ENCODE measurements at regions not wholly inside any gene's neighbourhood (a gene's known extent, or its start where the extent isn't known, plus 50 kb on each side); places are given as distances from the start of the nearest gene placed in this dataset.

DNA sequence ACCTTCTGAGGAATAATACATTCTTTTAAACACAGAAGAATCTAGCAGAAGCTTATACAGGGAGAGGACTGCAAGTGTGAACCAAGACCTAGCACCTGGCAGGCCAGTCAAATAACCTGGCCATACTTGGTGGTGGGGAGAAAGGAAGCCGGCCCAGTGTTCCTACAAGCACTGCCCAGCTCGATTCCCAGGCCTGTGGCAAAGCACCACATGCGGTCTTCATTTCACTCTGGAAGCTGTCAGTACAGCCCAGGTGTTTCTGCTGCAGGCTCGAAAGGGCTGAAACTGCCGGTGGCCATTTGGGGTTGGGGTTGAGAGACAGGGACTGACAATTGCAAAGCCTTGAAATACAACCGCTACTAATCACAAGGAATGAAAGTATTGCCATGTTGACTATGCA is 50.8 kb upstream of the EGFR start:
- Mint-ChIP-seq H3K36me3 (ENCODE audit: low read depth) (peaks cover 4% of the 10 kb centered on the region; the same call in 2 of the 3 replicates), H3K27ac (no peak overlapping the region), H3K27me3 (ENCODE audit: insufficient read depth, low read depth, poor library complexity) (no peaks in the 10 kb centered on the region), H3K4me3 (no peak overlapping the region), H3K4me1 (no peaks in the 10 kb centered on the region), H3K9me3 (peaks cover 10% of the 10 kb centered on the region)
- TF ChIP-seq, protein P1, sequence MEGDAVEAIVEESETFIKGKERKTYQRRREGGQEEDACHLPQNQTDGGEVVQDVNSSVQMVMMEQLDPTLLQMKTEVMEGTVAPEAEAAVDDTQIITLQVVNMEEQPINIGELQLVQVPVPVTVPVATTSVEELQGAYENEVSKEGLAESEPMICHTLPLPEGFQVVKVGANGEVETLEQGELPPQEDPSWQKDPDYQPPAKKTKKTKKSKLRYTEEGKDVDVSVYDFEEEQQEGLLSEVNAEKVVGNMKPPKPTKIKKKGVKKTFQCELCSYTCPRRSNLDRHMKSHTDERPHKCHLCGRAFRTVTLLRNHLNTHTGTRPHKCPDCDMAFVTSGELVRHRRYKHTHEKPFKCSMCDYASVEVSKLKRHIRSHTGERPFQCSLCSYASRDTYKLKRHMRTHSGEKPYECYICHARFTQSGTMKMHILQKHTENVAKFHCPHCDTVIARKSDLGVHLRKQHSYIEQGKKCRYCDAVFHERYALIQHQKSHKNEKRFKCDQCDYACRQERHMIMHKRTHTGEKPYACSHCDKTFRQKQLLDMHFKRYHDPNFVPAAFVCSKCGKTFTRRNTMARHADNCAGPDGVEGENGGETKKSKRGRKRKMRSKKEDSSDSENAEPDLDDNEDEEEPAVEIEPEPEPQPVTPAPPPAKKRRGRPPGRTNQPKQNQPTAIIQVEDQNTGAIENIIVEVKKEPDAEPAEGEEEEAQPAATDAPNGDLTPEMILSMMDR (conservative IDR thresholded peaks at IDR 0.05; ENCODE audit: low read depth in 2 of 2), result no peak
- no peak for TF ChIP-seq EZH2phosphoT487 (IDR thresholded peaks at IDR 0.05; ENCODE audit: unreplicated experiment)
- no peak for TF ChIP-seq CREB1 (CRISPR knock-in tag; IDR thresholded peaks at IDR 0.05; ENCODE audit: low read depth)
- TF ChIP-seq, protein P2, sequence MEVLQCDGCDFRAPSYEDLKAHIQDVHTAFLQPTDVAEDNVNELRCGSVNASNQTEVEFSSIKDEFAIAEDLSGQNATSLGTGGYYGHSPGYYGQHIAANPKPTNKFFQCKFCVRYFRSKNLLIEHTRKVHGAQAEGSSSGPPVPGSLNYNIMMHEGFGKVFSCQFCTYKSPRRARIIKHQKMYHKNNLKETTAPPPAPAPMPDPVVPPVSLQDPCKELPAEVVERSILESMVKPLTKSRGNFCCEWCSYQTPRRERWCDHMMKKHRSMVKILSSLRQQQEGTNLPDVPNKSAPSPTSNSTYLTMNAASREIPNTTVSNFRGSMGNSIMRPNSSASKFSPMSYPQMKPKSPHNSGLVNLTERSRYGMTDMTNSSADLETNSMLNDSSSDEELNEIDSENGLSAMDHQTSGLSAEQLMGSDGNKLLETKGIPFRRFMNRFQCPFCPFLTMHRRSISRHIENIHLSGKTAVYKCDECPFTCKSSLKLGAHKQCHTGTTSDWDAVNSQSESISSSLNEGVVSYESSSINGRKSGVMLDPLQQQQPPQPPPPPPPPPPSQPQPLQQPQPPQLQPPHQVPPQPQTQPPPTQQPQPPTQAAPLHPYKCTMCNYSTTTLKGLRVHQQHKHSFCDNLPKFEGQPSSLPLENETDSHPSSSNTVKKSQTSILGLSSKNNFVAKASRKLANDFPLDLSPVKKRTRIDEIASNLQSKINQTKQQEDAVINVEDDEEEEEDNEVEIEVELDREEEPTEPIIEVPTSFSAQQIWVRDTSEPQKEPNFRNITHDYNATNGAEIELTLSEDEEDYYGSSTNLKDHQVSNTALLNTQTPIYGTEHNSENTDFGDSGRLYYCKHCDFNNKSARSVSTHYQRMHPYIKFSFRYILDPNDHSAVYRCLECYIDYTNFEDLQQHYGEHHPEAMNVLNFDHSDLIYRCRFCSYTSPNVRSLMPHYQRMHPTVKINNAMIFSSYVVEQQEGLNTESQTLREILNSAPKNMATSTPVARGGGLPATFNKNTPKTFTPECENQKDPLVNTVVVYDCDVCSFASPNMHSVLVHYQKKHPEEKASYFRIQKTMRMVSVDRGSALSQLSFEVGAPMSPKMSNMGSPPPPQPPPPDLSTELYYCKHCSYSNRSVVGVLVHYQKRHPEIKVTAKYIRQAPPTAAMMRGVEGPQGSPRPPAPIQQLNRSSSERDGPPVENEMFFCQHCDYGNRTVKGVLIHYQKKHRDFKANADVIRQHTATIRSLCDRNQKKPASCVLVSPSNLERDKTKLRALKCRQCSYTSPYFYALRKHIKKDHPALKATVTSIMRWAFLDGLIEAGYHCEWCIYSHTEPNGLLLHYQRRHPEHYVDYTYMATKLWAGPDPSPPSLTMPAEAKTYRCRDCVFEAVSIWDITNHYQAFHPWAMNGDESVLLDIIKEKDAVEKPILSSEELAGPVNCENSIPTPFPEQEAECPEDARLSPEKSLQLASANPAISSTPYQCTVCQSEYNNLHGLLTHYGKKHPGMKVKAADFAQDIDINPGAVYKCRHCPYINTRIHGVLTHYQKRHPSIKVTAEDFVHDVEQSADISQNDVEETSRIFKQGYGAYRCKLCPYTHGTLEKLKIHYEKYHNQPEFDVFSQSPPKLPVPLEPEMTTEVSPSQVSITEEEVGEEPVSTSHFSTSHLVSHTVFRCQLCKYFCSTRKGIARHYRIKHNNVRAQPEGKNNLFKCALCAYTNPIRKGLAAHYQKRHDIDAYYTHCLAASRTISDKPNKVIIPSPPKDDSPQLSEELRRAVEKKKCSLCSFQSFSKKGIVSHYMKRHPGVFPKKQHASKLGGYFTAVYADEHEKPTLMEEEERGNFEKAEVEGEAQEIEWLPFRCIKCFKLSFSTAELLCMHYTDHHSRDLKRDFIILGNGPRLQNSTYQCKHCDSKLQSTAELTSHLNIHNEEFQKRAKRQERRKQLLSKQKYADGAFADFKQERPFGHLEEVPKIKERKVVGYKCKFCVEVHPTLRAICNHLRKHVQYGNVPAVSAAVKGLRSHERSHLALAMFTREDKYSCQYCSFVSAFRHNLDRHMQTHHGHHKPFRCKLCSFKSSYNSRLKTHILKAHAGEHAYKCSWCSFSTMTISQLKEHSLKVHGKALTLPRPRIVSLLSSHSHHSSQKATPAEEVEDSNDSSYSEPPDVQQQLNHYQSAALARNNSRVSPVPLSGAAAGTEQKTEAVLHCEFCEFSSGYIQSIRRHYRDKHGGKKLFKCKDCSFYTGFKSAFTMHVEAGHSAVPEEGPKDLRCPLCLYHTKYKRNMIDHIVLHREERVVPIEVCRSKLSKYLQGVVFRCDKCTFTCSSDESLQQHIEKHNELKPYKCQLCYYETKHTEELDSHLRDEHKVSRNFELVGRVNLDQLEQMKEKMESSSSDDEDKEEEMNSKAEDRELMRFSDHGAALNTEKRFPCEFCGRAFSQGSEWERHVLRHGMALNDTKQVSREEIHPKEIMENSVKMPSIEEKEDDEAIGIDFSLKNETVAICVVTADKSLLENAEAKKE (CRISPR knock-in tag; IDR thresholded peaks at IDR 0.05), result no peak
- no peak for TF ChIP-seq JUNB (IDR thresholded peaks at IDR 0.05; ENCODE audit: unreplicated experiment)
- no peak for TF ChIP-seq EZH2 (IDR thresholded peaks at IDR 0.05; ENCODE audit: low read depth, unreplicated experiment)
- no peak for TF ChIP-seq REST (IDR thresholded peaks at IDR 0.05; ENCODE audit: unreplicated experiment)
- no peak for TF ChIP-seq ZNF114 (CRISPR knock-in tag; IDR thresholded peaks at IDR 0.05)
- TF ChIP-seq NANOG (IDR thresholded peaks at IDR 0.05; ENCODE audit: borderline replicate concordance), result no peak
- no peak for TF ChIP-seq ZNF331 (CRISPR knock-in tag; IDR thresholded peaks at IDR 0.05; ENCODE audit: low read depth)
- TF ChIP-seq ETS1 (IDR thresholded peaks at IDR 0.05), result no peak
- TF ChIP-seq STAT1 (IDR thresholded peaks at IDR 0.05; ENCODE audit: unreplicated experiment), result no peak
- no peak for TF ChIP-seq POLR2AphosphoS5 (IDR thresholded peaks at IDR 0.05; ENCODE audit: low read depth)
- no peaks in the 10 kb centered on the region for H4K20me1 ChIP-seq (replicated peaks; ENCODE audit: insufficient read depth)
- no peaks in the 10 kb centered on the region for H3K27me3 ChIP-seq (ENCODE audit: insufficient read depth)
- no peaks in the 10 kb centered on the region for H3F3A ChIP-seq (replicated peaks; ENCODE audit: low read depth)
- H3K4me3 ChIP-seq, result no peak overlapping the region
- H3K36me3 ChIP-seq (ENCODE audit: insufficient read depth), result no peaks in the 10 kb centered on the region
- 0 out of 2 replicates have a peak, but pooled peaks cover 8% of the 10 kb centered on the region for H3K9me2 ChIP-seq (ENCODE audit: insufficient read depth)
- no peaks in the 10 kb centered on the region for H3K79me2 ChIP-seq (replicated peaks; ENCODE audit: insufficient read depth)
- ATAC-seq, result no peak
- H3K27ac ChIP-seq (ENCODE audit: low read depth), result no peak overlapping the region
- H3K4me2 ChIP-seq, result no peak overlapping the region
- no peaks in the 10 kb centered on the region for H3K4me1 ChIP-seq (ENCODE audit: insufficient read depth)
- peak; percentile 10 for DNase-seq (ENCODE audit: low spot score)
- H2AFZ ChIP-seq, result no peak overlapping the region

Measured in GM23338 (cell line).